SK-N-MC (cell line): ENCODE measurements at regions not wholly inside any gene's neighbourhood (a gene's known extent, or its start where the extent isn't known, plus 50 kb on each side); places are given as distances from the start of the nearest gene placed in this dataset.

Source experiments
- FOXP2 ChIP-seq: optimal IDR thresholded peaks from 2 replicates; pipeline ENCODE3; 2011; ENCODE audit warnings: mild to moderate bottlenecking, moderate library complexity; ENCODE audit not compliant: insufficient read depth; ENCODE audit errors: extremely low read length, control extremely low read depth
- POLR2AphosphoS5 ChIP-seq: IDR thresholded peaks from 2 replicates; pipeline ENCODE4 v1.6.1; 2012; ENCODE audit warnings: mild to moderate bottlenecking, low read depth, low read length, borderline replicate concordance

DNA sequence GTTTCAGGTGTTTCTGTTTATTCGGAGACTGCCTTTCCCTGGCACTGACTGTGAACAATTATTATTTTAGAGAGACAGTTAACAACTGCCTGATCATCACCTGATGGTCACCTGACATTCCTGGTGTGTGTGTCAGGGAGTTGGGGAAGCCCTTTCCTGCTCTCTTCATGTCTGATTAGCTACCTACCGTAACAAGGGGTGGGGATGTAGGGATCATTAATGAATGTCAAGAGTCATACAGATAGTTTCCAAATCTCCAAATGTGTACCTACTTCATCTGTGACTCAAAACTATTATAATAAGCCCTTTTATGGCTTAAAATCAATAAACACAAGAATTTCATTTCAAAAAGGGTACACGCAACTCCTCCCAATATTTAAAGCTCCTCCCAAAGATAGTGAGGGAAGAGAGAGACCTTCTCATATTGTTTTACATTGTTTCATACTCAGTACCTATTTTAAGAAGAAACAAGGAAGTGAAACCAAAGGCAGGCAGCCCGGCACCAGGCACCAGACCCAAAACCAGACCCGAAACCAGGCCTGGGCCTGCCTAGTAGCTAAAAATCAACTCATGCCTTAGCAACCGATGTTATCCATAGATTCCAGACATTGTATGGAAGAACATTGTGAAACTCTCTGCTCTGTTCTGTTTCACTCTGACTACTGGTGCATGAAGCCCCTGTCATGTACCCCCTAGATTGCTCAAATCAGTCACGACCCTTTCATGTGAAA, 844.9 kb upstream of the ALCAM start:
- TF ChIP-seq POLR2AphosphoS5 (no peak), FOXP2 (no peak)
